OCI-LY3 (cell line): ENCODE measurements at regions not wholly inside any gene's neighbourhood (a gene's known extent, or its start where the extent isn't known, plus 50 kb on each side); places are given as distances from the start of the nearest gene placed in this dataset.

Experiments
- H2AFZ ChIP-seq: fragments of 200-600, 300-600 bp; shearing (Covaris generic); 2 replicates; pipeline ENCODE4 v1.6.0; 2014; ENCODE audit warnings: antibody characterized with exemption, low read depth, low read length
- H3K27ac ChIP-seq: fragments of 200-600, 300-600 bp; sonication (generic); 2 replicates; pipeline ENCODE4 v1.5.1; 2014; ENCODE audit warnings: mild to moderate bottlenecking, low read length, moderate library complexity, mixed read lengths
- H3K27me3 ChIP-seq: fragments of 200-600, 300-600 bp; sonication (generic); 2 replicates; pipeline ENCODE4 v1.6.1; 2014; ENCODE audit warnings: low read depth, low read length, mixed read lengths
- H3K36me3 ChIP-seq: fragments of 200-600, 300-600 bp; sonication (generic); replicated peaks from 2 replicates; pipeline ENCODE3; 2014; ENCODE audit warnings: low read depth, low read length, mixed read lengths
- H3K4me1 ChIP-seq: fragments of 300-600, 200-600 bp; sonication (generic); 2 replicates; pipeline ENCODE4 v1.6.1; 2014; ENCODE audit warnings: low read length, mixed read lengths
- H3K4me2 ChIP-seq: fragments of 200-600, 300-600 bp; sonication (generic); 2 replicates; pipeline ENCODE4 v1.6.1; 2014; ENCODE audit warnings: low read length, mixed read lengths
- H3K4me3 ChIP-seq: fragments of 300-600, 200-600 bp; sonication (generic); 2 replicates; pipeline ENCODE4 v1.5.1; 2014; ENCODE audit warnings: antibody characterized with exemption, mild to moderate bottlenecking, low read length, moderate library complexity
- H3K79me2 ChIP-seq: fragments of 300-600, 200-600 bp; shearing (Covaris generic); 2 replicates; pipeline ENCODE4 v1.6.1; 2014; ENCODE audit warnings: mild to moderate bottlenecking, low read length, mixed read lengths
- H3K9ac ChIP-seq: fragments of 300-600, 200-600 bp; shearing (Covaris generic); 2 replicates; pipeline ENCODE4 v1.6.0; 2014; ENCODE audit warnings: mild to moderate bottlenecking, low read length, moderate library complexity
- H3K9me3 ChIP-seq: fragments of 200-600, 300-600 bp; shearing (Covaris generic); 2 replicates; pipeline ENCODE4 v1.6.1; 2014; ENCODE audit warnings: low read length, mixed read lengths; ENCODE audit not compliant: insufficient read depth
- H4K20me1 ChIP-seq: fragments of 200-600, 300-600 bp; sonication (generic); 2 replicates; pipeline ENCODE4 v1.6.1; 2016; ENCODE audit warnings: low read length, mixed read lengths; ENCODE audit not compliant: insufficient read depth
- EZH2phosphoT487 ChIP-seq: fragments of 200-600 bp; shearing (Covaris generic); IDR thresholded peaks from 2 replicates; pipeline ENCODE4 v1.6.1; 2018; ENCODE audit warnings: antibody characterized with exemption, mixed run types, low read depth
- TF ChIP-seq, protein P1 (sequence below): fragments of 200-600, 300-600 bp; sonication (generic); IDR thresholded peaks from 2 replicates; pipeline ENCODE4 v1.5.1; 2014; ENCODE audit warnings: antibody characterized with exemption, low read length, low read depth

DNA sequence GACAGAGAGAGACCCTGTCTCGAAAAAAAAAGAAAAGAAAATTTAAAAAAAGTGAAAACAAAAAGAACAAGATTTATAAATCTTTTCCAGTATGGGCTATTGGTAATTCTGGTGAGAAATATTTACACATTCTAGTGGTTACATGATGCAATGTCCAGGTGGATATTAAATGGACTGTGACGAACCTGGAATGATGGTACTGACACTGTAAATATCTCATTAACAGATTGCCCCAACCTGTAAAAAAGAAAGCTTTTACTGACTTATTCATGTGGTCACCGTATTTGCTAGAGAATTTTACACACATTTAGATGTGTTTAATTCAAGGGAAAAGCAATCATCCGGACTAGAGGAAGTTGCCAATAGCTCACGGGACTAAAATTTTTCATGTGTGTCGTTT lies 162.1 kb upstream of the LRIG1 start:
- Histone ChIP-seq H2AFZ (no peak overlapping the region), H3K36me3 (no peaks in the 10 kb centered on the region), H3K9me3 (no peaks in the 10 kb centered on the region), H4K20me1 (no peaks in the 10 kb centered on the region), H3K79me2 (no peaks in the 10 kb centered on the region), H3K4me2 (no peak overlapping the region), H3K4me1 (no peaks in the 10 kb centered on the region), H3K9ac (no peak overlapping the region), H3K4me3 (no peak overlapping the region), H3K27me3 (no peaks in the 10 kb centered on the region), H3K27ac (no peak overlapping the region)
- TF ChIP-seq, protein P1, sequence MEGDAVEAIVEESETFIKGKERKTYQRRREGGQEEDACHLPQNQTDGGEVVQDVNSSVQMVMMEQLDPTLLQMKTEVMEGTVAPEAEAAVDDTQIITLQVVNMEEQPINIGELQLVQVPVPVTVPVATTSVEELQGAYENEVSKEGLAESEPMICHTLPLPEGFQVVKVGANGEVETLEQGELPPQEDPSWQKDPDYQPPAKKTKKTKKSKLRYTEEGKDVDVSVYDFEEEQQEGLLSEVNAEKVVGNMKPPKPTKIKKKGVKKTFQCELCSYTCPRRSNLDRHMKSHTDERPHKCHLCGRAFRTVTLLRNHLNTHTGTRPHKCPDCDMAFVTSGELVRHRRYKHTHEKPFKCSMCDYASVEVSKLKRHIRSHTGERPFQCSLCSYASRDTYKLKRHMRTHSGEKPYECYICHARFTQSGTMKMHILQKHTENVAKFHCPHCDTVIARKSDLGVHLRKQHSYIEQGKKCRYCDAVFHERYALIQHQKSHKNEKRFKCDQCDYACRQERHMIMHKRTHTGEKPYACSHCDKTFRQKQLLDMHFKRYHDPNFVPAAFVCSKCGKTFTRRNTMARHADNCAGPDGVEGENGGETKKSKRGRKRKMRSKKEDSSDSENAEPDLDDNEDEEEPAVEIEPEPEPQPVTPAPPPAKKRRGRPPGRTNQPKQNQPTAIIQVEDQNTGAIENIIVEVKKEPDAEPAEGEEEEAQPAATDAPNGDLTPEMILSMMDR = no peak
- TF ChIP-seq EZH2phosphoT487 = no peak

DNA sequence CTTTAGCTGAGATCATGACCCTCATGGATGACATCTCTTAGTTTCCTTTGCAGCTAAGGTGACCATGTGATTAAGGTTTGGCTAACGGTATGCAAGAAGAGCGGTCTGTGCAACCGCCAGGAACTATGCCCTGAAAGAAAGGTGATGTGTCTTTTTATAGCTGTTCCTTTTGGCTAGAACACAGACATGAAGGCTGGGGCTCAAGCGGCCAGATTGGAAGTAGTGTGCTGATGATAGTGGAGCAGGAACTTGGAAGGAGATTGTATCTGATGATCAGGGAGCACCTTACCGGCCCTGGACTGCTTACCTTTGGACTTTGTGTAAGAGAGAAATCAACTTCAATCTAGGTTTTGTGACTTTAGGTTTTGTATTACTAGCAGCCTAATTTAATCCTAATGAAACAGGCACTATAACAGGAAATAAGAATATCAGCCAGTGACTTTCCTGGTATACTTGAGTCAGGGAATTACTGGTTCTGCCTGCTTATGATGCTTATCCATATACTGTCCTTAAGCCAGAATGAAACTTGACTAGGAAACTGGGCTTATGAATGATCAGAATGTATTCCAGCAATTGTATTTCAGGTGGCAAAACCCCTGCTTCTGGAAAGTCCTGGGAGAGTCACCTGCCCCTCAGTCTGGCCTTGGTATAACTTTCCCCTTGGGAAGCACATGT lies 164.3 kb upstream of the LRIG1 start:
- no peak overlapping the region for H3K4me3 ChIP-seq
- no peaks in the 10 kb centered on the region for H3K27me3 ChIP-seq
- H3K9me3 ChIP-seq = no peaks in the 10 kb centered on the region
- no peak overlapping the region for H3K27ac ChIP-seq
- no peaks in the 10 kb centered on the region for H4K20me1 ChIP-seq
- H3K9ac ChIP-seq = no peak overlapping the region
- H3K4me2 ChIP-seq = no peak overlapping the region
- no peaks in the 10 kb centered on the region for H3K79me2 ChIP-seq
- no peak overlapping the region for H2AFZ ChIP-seq
- TF ChIP-seq, protein P1 = no peak
- TF ChIP-seq EZH2phosphoT487 = no peak
- no peaks in the 10 kb centered on the region for H3K36me3 ChIP-seq
- no peaks in the 10 kb centered on the region for H3K4me1 ChIP-seq

DNA sequence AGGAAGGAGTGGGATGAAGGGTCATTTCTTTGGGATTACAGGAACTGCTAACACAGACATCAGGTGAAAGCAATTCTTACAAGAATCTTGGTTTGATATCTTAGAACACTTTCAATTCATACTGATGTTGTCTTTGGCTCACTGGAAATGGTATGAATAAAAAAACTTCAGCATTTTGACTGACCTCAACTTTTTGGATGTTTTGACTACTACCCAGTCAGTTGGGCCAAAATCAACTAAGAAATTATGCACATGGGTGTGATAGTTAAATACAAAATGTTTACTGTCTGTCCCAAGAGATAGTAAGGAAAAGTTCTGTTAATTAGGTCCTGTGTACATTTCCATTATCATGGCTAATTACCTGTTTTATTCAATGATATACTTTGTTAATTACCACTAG lies 165.5 kb upstream of the LRIG1 start:
- no peaks in the 10 kb centered on the region for H3K9me3 ChIP-seq
- H3K4me2 ChIP-seq = no peak overlapping the region
- no peak overlapping the region for H2AFZ ChIP-seq
- no peaks in the 10 kb centered on the region for H3K79me2 ChIP-seq
- H4K20me1 ChIP-seq = no peaks in the 10 kb centered on the region
- H3K9ac ChIP-seq = no peak overlapping the region
- H3K4me3 ChIP-seq = no peak overlapping the region
- no peaks in the 10 kb centered on the region for H3K36me3 ChIP-seq
- H3K4me1 ChIP-seq = no peaks in the 10 kb centered on the region
- TF ChIP-seq, protein P1 = no peak
- TF ChIP-seq EZH2phosphoT487 = no peak
- H3K27ac ChIP-seq = no peak overlapping the region
- 0 out of 2 replicates have a peak, but pooled peaks cover 2% of the 10 kb centered on the region for H3K27me3 ChIP-seq

DNA sequence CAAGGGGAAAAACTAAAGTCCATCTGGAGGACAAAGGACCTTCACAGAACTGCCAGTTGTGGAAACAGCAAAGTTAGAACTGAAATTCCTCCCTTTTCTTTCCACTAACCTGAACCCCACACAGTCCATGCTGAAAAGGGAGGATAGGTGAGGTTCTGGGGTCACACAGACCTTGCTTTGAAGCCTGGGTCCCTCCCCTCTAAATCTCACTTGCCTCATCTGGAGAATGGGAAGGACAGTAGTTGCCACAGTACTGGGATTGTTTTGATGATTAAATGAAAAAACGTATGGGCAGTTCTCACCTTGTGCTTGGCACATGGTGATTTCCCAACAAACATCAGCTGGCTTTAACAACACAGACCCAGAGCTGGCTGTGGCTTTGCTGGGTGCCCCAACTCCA lies 166.4 kb upstream of the LRIG1 start:
- Histone ChIP-seq H3K79me2 (no peaks in the 10 kb centered on the region), H3K9ac (no peak overlapping the region), H3K4me1 (no peaks in the 10 kb centered on the region), H2AFZ (no peak overlapping the region), H4K20me1 (no peaks in the 10 kb centered on the region), H3K4me2 (no peak overlapping the region), H3K36me3 (no peaks in the 10 kb centered on the region), H3K27me3 (0 out of 2 replicates have a peak, but pooled peaks cover 3% of the 10 kb centered on the region), H3K27ac (no peak overlapping the region), H3K9me3 (no peaks in the 10 kb centered on the region), H3K4me3 (no peak overlapping the region)
- TF ChIP-seq, protein P1 = no peak
- TF ChIP-seq EZH2phosphoT487 = no peak
